Muscle of leg (tissue), 3 donors: ENCODE measurements at regions not wholly inside any gene's neighbourhood (a gene's known extent, or its start where the extent isn't known, plus 50 kb on each side); places are given as distances from the start of the nearest gene placed in this dataset.
"Not testable (repeated sequence)": the region's sequence is repeated elsewhere in the genome, so short reads cannot be mapped to it uniquely, and the experiment has no call there.

Experiments used
- DNase-seq: peaks from one replicate; pipeline ENCODE4 v3.0.0; 2013
- H3K27ac ChIP-seq: one replicate; pipeline ENCODE4 v1.5.1; 2013; ENCODE audit warnings: mild to moderate bottlenecking, low read length, control low read depth
- H3K27me3 ChIP-seq: one replicate; pipeline ENCODE4 v1.6.1; 2013; ENCODE audit warnings: low read length; ENCODE audit not compliant: control insufficient read depth, insufficient read depth
- H3K36me3 ChIP-seq: one replicate; pipeline ENCODE4 v1.6.1; 2013; ENCODE audit warnings: low read length; ENCODE audit not compliant: control insufficient read depth, insufficient read depth
- H3K4me1 ChIP-seq: one replicate; pipeline ENCODE4 v1.6.1; 2013; ENCODE audit warnings: low read length; ENCODE audit not compliant: control insufficient read depth, insufficient read depth
- H3K4me3 ChIP-seq: one replicate; pipeline ENCODE4 v1.5.1; 2013; ENCODE audit warnings: low read length, control low read depth
- H3K9me3 ChIP-seq: replicated peaks from 2 replicates; pipeline ENCODE4 v1.6.1; 2013; ENCODE audit warnings: low read depth, low read length; ENCODE audit not compliant: control insufficient read depth
- WGBS: methylation state at CpG from one replicate; pipeline ENCODE4 v1.1.5; 2013; ENCODE audit warnings: missing lambda C conversion rate; ENCODE audit not compliant: insufficient coverage; 5-methylcytosine and 5-hydroxymethylcytosine counted together

DNA sequence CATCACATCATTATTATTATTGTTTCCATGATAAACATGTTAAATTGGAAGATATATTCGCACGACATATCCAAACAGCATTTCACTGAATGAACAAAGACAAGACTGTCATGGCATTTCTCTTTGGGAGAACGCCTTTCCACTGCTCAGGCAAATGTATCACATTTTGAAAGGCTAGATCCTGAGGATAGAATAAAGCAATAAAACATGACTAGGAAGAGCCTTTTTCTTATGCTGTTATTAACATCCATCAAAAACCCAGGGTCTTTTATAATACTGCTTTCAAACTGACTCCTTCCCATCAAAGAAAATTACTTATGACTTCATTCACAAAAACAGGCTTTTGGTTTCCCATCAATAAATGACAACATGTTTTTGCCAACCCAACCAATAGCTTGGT is 630.9 kb downstream of the TMTC2 start:
- no peaks in the 10 kb centered on the region for H3K36me3 ChIP-seq
- H3K9me3 ChIP-seq: no peaks in the 10 kb centered on the region
- no peak for DNase-seq
- no peak overlapping the region for H3K4me3 ChIP-seq
- WGBS: no CpG with 5 or more reads among the region's 3 CpGs
- no peaks in the 10 kb centered on the region for H3K27me3 ChIP-seq
- no peak overlapping the region for H3K27ac ChIP-seq
- no peaks in the 10 kb centered on the region for H3K4me1 ChIP-seq

- no peaks in the 10 kb centered on the region for H3K9me3 ChIP-seq
- no peak overlapping the region for H3K4me3 ChIP-seq
- H3K27ac ChIP-seq: no peak overlapping the region
- DNase-seq: no peak
- H3K36me3 ChIP-seq: no peaks in the 10 kb centered on the region
- H3K4me1 ChIP-seq: no peaks in the 10 kb centered on the region
- H3K27me3 ChIP-seq: no peaks in the 10 kb centered on the region
These were observed 627.1 kb downstream of the TMTC2 start for GRCh38 chr12:83313827-83314226.

- Histone ChIP-seq H3K27ac (no peak overlapping the region), H3K4me3 (no peak overlapping the region), H3K4me1 (no peaks in the 10 kb centered on the region), H3K27me3 (no peaks in the 10 kb centered on the region), H3K36me3 (no peaks in the 10 kb centered on the region), H3K9me3 (no peaks in the 10 kb centered on the region)
- WGBS: no CpG with 5 or more reads among the region's 2 CpGs
- DNase-seq: no peak
These were observed 626.6 kb downstream of the TMTC2 start for GRCh38 chr12:83313322-83313721.

- no peaks in the 10 kb centered on the region for H3K36me3 ChIP-seq
- no peak overlapping the region for H3K27ac ChIP-seq
- no peak for DNase-seq
- H3K9me3 ChIP-seq: no peaks in the 10 kb centered on the region
- no CpG with 5 or more reads among the region's 1 CpG for WGBS
- no peaks in the 10 kb centered on the region for H3K27me3 ChIP-seq
- H3K4me3 ChIP-seq: no peak overlapping the region
- H3K4me1 ChIP-seq: no peaks in the 10 kb centered on the region
These were observed 590.2 kb downstream of the TMTC2 start for GRCh38 chr12:83276904-83277303.

GRCh38 chr12:83271201-83271600 is 584.5 kb downstream of the TMTC2 start:
- H3K27ac ChIP-seq: no peak overlapping the region
- no peaks in the 10 kb centered on the region for H3K4me1 ChIP-seq
- no peaks in the 10 kb centered on the region for H3K9me3 ChIP-seq
- H3K4me3 ChIP-seq: no peak overlapping the region
- WGBS: no CpG with 5 or more reads among the region's 2 CpGs
- no peak for DNase-seq
- H3K27me3 ChIP-seq: no peaks in the 10 kb centered on the region
- no peaks in the 10 kb centered on the region for H3K36me3 ChIP-seq

GRCh38 chr12:83265808-83266207 is 579.1 kb downstream of the TMTC2 start:
- H3K9me3 ChIP-seq: no peaks in the 10 kb centered on the region
- no peaks in the 10 kb centered on the region for H3K36me3 ChIP-seq
- H3K27ac ChIP-seq: no peak overlapping the region
- peak; percentile 41 for DNase-seq
- H3K4me1 ChIP-seq: no peaks in the 10 kb centered on the region
- no peak overlapping the region for H3K4me3 ChIP-seq
- no peaks in the 10 kb centered on the region for H3K27me3 ChIP-seq

DNA sequence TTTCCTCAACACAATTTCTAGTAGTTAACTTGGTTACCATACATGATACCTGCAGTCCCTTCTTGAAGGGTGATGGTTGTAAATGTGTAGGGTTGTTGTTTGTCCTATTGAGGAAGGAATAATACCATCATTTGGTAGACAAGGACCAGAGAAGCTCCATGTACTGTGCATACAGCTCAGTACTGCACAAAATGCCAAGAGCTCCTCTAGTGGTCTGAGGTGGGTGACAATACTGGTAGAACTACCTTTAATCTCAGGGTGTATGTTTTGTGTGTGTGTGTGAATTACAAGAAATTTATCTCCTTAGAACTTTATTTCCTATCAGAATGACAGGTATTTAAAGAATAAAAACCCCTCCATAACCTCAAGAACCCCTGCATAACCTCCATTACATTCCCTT is 575.3 kb downstream of the TMTC2 start:
- Histone ChIP-seq H3K9me3 (no peaks in the 10 kb centered on the region), H3K36me3 (no peaks in the 10 kb centered on the region), H3K27ac (no peak overlapping the region), H3K4me1 (no peaks in the 10 kb centered on the region), H3K27me3 (no peaks in the 10 kb centered on the region), H3K4me3 (no peak overlapping the region)
- no peak for DNase-seq

GRCh38 chr12:83260126-83260525 is 573.4 kb downstream of the TMTC2 start:
- not testable (repeated sequence) for H3K4me1 ChIP-seq, H3K4me3 ChIP-seq, DNase-seq, H3K27me3 ChIP-seq, H3K27ac ChIP-seq, H3K36me3 ChIP-seq, H3K9me3 ChIP-seq
- no CpG with 5 or more reads among the region's 3 CpGs for WGBS

DNA sequence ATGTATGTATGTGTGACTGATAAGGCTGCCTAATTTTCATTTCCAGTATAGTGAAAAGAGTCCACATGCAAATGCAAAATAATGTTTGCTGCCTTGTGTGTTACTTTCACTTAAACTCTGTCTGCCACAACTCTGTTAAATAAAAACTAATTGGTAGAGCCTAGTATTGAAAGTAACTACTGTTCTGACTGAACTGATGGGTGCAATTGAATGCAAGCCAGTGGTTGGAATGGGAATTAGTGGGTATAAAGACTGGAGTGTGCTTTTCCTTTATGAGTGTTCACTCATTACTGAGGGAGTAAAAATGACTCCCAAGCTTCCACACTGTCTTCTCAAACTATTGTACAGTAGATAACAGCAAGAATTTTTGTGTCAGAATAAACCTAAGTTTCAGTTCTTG is 571.0 kb downstream of the TMTC2 start:
- no peaks in the 10 kb centered on the region for H3K4me1 ChIP-seq
- no peaks in the 10 kb centered on the region for H3K36me3 ChIP-seq
- H3K27ac ChIP-seq: no peak overlapping the region
- no peaks in the 10 kb centered on the region for H3K27me3 ChIP-seq
- no peak overlapping the region for H3K4me3 ChIP-seq
- no peak for DNase-seq
- no peaks in the 10 kb centered on the region for H3K9me3 ChIP-seq

- no peak for DNase-seq
- H3K9me3 ChIP-seq: no peaks in the 10 kb centered on the region
- no peaks in the 10 kb centered on the region for H3K4me1 ChIP-seq
- H3K27me3 ChIP-seq: no peaks in the 10 kb centered on the region
- no peaks in the 10 kb centered on the region for H3K36me3 ChIP-seq
- H3K27ac ChIP-seq: no peak overlapping the region
- H3K4me3 ChIP-seq: no peak overlapping the region
- no CpG with 5 or more reads among the region's 3 CpGs for WGBS
These were observed 569.9 kb downstream of the TMTC2 start for GRCh38 chr12:83256562-83256961.

- H3K4me3 ChIP-seq: no peak overlapping the region
- no peak for DNase-seq
- H3K4me1 ChIP-seq: no peaks in the 10 kb centered on the region
- no peak overlapping the region for H3K27ac ChIP-seq
- no peaks in the 10 kb centered on the region for H3K9me3 ChIP-seq
- no peaks in the 10 kb centered on the region for H3K36me3 ChIP-seq
- H3K27me3 ChIP-seq: no peaks in the 10 kb centered on the region
- WGBS: no CpG with 5 or more reads among the region's 1 CpG
These were observed 564.2 kb downstream of the TMTC2 start for GRCh38 chr12:83250866-83251265.
